IPS DF 6.9 (cell line): ENCODE measurements at regions not wholly inside any gene's neighbourhood (a gene's known extent, or its start where the extent isn't known, plus 50 kb on each side); places are given as distances from the start of the nearest gene placed in this dataset.

Experiments
- DNase-seq: peaks from one replicate; pipeline ENCODE4 v3.0.0-alpha.2; 2013; ENCODE audit warnings: low read depth, low spot score
- H3K27ac ChIP-seq: one replicate; pipeline ENCODE4 v1.5.1; 2013; ENCODE audit warnings: low read length, control low read depth
- H3K27me3 ChIP-seq: 2 replicates; pipeline ENCODE4 v1.6.1; 2013; ENCODE audit warnings: mild to moderate bottlenecking, low read length; ENCODE audit not compliant: control insufficient read depth, insufficient read depth
- H3K36me3 ChIP-seq: 2 replicates; pipeline ENCODE4 v1.6.1; 2013; ENCODE audit warnings: low read length; ENCODE audit not compliant: control insufficient read depth, insufficient read depth
- H3K4me1 ChIP-seq: 2 replicates; pipeline ENCODE4 v1.6.1; 2013; ENCODE audit warnings: low read length; ENCODE audit not compliant: control insufficient read depth, insufficient read depth
- H3K4me3 ChIP-seq: 2 replicates; pipeline ENCODE4 v1.5.1; 2013; ENCODE audit warnings: mild to moderate bottlenecking, low read length
- H3K9me3 ChIP-seq: 2 replicates; pipeline ENCODE4 v1.6.1; 2013; ENCODE audit warnings: low read length, inconsistent platforms; ENCODE audit not compliant: control insufficient read depth, insufficient read depth
- WGBS: extraction: QIAGEN DNeasy Blood & Tissue Kit; methylation state at CpG from one replicate; pipeline ENCODE4 v1.1.7; 2013; ENCODE audit warnings: mixed read lengths, missing lambda C conversion rate; ENCODE audit not compliant: insufficient read length, insufficient coverage; 5-methylcytosine and 5-hydroxymethylcytosine counted together

GRCh38 chr4:119755599-119755998, 127.0 kb upstream of the PDE5A start:
- DNase-seq: no peak
- Histone ChIP-seq H3K4me3 (no peak overlapping the region), H3K4me1 (no peaks in the 10 kb centered on the region), H3K9me3 (no peaks in the 10 kb centered on the region), H3K27ac (no peak overlapping the region), H3K36me3 (no peaks in the 10 kb centered on the region), H3K27me3 (no peaks in the 10 kb centered on the region)
- no CpG with 5 or more reads among the region's 1 CpG for WGBS

- DNase-seq: no peak
- Histone ChIP-seq H3K9me3 (no peaks in the 10 kb centered on the region), H3K27ac (no peak overlapping the region), H3K4me3 (no peak overlapping the region), H3K27me3 (no peaks in the 10 kb centered on the region), H3K36me3 (no peaks in the 10 kb centered on the region), H3K4me1 (no peaks in the 10 kb centered on the region)
- no CpG with 5 or more reads among the region's 2 CpGs for WGBS
Observed at GRCh38 chr4:119752936-119753335, 124.3 kb upstream of the PDE5A start.

- DNase-seq: no peak
- no peaks in the 10 kb centered on the region for H3K4me1 ChIP-seq
- no CpG with 5 or more reads among the region's 1 CpG for WGBS
- H3K27ac ChIP-seq: no peak overlapping the region
- H3K4me3 ChIP-seq: no peak overlapping the region
- H3K27me3 ChIP-seq: no peaks in the 10 kb centered on the region
- H3K36me3 ChIP-seq: no peaks in the 10 kb centered on the region
- H3K9me3 ChIP-seq: no peaks in the 10 kb centered on the region
Observed at GRCh38 chr4:119750771-119751170, 122.2 kb upstream of the PDE5A start.

GRCh38 chr4:119750048-119750447, 121.4 kb upstream of the PDE5A start:
- Histone ChIP-seq H3K4me1 (no peaks in the 10 kb centered on the region), H3K27me3 (no peaks in the 10 kb centered on the region), H3K4me3 (no peak overlapping the region), H3K27ac (no peak overlapping the region), H3K9me3 (no peaks in the 10 kb centered on the region), H3K36me3 (no peaks in the 10 kb centered on the region)
- DNase-seq: no peak

- Histone ChIP-seq H3K4me1 (no peaks in the 10 kb centered on the region), H3K27me3 (no peaks in the 10 kb centered on the region), H3K27ac (no peak overlapping the region), H3K4me3 (no peak overlapping the region), H3K9me3 (no peaks in the 10 kb centered on the region), H3K36me3 (no peaks in the 10 kb centered on the region)
- no CpG with 5 or more reads among the region's 2 CpGs for WGBS
- no peak for DNase-seq
Observed at GRCh38 chr4:119748853-119749252, 120.2 kb upstream of the PDE5A start.

- H3K27ac ChIP-seq: no peak overlapping the region
- H3K4me3 ChIP-seq: no peak overlapping the region
- WGBS: no CpG with 5 or more reads among the region's 3 CpGs
- H3K9me3 ChIP-seq: no peaks in the 10 kb centered on the region
- H3K36me3 ChIP-seq: no peaks in the 10 kb centered on the region
- H3K27me3 ChIP-seq: no peaks in the 10 kb centered on the region
- no peak for DNase-seq
- no peaks in the 10 kb centered on the region for H3K4me1 ChIP-seq
Observed at GRCh38 chr4:119746951-119747350, 118.3 kb upstream of the PDE5A start.

GRCh38 chr4:119745351-119745750, 116.7 kb upstream of the PDE5A start:
- no peak for DNase-seq
- no CpG with 5 or more reads among the region's 1 CpG for WGBS
- H3K4me3 ChIP-seq: no peak overlapping the region
- no peaks in the 10 kb centered on the region for H3K9me3 ChIP-seq
- H3K27ac ChIP-seq: no peak overlapping the region
- H3K36me3 ChIP-seq: no peaks in the 10 kb centered on the region
- no peaks in the 10 kb centered on the region for H3K27me3 ChIP-seq
- no peaks in the 10 kb centered on the region for H3K4me1 ChIP-seq

GRCh38 chr4:119744580-119744979, 116.0 kb upstream of the PDE5A start:
- no peaks in the 10 kb centered on the region for H3K9me3 ChIP-seq
- no peak overlapping the region for H3K4me3 ChIP-seq
- WGBS: no CpG with 5 or more reads among the region's 3 CpGs
- no peaks in the 10 kb centered on the region for H3K27me3 ChIP-seq
- H3K36me3 ChIP-seq: no peaks in the 10 kb centered on the region
- DNase-seq: no peak
- no peaks in the 10 kb centered on the region for H3K4me1 ChIP-seq
- no peak overlapping the region for H3K27ac ChIP-seq

GRCh38 chr4:119743644-119744043, 115.0 kb upstream of the PDE5A start:
- H3K27me3 ChIP-seq: no peaks in the 10 kb centered on the region
- H3K36me3 ChIP-seq: no peaks in the 10 kb centered on the region
- no peak overlapping the region for H3K27ac ChIP-seq
- DNase-seq: no peak
- H3K9me3 ChIP-seq: no peaks in the 10 kb centered on the region
- WGBS: no CpG with 5 or more reads among the region's 2 CpGs
- no peak overlapping the region for H3K4me3 ChIP-seq
- H3K4me1 ChIP-seq: no peaks in the 10 kb centered on the region

GRCh38 chr4:119739796-119740195, 111.2 kb upstream of the PDE5A start:
- Histone ChIP-seq H3K27ac (no peak overlapping the region), H3K36me3 (no peaks in the 10 kb centered on the region), H3K27me3 (no peaks in the 10 kb centered on the region), H3K4me1 (no peaks in the 10 kb centered on the region), H3K4me3 (no peak overlapping the region), H3K9me3 (no peaks in the 10 kb centered on the region)
- no CpG with 5 or more reads among the region's 4 CpGs for WGBS
- DNase-seq: no peak

- H3K36me3 ChIP-seq: no peaks in the 10 kb centered on the region
- H3K4me1 ChIP-seq: no peaks in the 10 kb centered on the region
- H3K4me3 ChIP-seq: no peak overlapping the region
- no CpG with 5 or more reads among the region's 2 CpGs for WGBS
- H3K27ac ChIP-seq: no peak overlapping the region
- no peaks in the 10 kb centered on the region for H3K9me3 ChIP-seq
- DNase-seq: no peak
- H3K27me3 ChIP-seq: no peaks in the 10 kb centered on the region
Observed at GRCh38 chr4:119738901-119739300, 110.3 kb upstream of the PDE5A start.
